ENCODE measurements at regions not wholly inside any gene's neighbourhood (a gene's known extent, or its start where the extent isn't known, plus 50 kb on each side); places are given as distances from the start of the nearest gene placed in this dataset.
"Not testable (repeated sequence)": the region's sequence is repeated elsewhere in the genome, so short reads cannot be mapped to it uniquely, and the experiment has no call there.

DNA sequence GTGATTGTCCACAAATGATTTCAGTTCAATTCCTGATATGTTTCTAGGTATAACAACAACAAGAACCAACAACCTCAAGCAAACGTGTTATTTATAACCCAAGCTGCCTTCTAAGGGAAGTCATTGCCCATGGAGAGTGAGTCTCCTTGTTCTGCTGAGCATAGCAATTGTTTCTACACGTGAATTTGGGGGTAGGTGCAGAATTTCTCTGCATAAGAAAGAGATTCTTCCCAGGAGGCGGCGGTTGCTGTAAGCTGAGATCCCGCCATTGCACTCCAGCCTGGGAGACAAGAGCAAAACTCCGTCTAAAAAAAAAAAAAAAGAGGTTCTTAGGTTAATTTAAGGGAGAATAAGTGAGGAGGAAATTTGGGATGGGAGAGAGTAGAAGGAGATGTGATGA is 226.5 kb upstream of the PELI2 start:
- DNase-seq (ENCODE audit: low read depth in 1 of 2, low spot score in 1 of 2) = no peak

DNA sequence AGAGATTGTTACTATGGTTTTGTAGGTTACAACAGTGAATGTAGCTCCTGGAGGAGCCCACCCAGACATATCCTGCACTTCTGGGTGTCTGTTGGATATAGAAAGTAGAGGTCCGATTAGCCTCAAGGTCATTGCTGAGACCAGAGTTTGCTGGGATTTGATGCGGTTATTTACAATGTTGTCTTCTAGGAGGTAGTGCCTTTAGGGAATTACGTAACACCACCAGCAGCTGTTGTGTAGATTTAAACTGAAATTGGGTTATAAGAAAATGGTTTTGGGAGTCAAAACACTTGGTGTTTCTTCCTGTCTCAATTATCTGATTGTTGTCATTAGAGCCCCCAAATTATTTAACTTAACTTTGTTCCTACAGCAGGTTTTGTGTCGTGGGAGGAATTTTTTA is 225.3 kb upstream of the PELI2 start:
- DNase-seq (ENCODE audit: low read depth in 1 of 2, low spot score in 1 of 2) = no peak

DNA sequence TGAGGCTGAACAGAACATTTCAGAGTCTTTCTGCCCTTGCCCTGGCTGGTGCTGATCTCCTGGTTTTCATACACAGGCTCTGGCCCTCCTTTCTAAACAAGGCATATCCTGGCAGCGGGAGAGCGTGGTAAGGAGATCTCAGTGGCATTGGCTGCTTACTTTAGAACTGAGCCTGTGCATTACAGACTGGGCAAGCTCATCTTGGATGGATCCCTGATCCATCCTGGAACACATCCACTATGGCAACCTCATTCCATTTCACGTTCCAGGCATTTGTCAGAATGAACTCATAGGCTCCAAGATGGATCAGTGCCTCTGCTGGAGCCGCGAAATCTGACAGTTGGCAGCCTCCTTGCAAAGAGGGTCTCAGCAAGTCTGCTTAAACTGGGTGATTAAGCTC is 224.5 kb upstream of the PELI2 start:
- no peak for DNase-seq (ENCODE audit: low read depth in 1 of 2, low spot score in 1 of 2)

DNA sequence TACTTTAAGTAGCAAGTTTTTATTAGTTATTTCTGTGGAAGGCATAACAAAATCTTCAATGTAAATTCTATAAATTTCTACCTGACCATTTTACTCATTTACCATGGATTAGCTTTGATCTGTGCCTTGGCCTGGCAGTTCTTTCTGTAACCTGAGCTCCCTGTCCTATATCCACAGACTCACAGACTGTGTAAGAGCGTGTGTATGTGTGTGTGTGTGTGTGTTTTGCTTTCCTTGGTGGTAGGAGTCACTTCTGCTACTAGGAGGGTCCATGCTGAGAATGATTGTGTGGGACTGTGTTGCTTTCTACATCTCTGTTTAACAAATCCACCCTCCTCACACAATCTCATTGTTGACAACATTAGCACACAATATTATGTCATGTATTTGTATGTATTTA is 221.2 kb upstream of the PELI2 start:
- DNase-seq (ENCODE audit: low read depth in 1 of 2, low spot score in 1 of 2) = no peak

DNA sequence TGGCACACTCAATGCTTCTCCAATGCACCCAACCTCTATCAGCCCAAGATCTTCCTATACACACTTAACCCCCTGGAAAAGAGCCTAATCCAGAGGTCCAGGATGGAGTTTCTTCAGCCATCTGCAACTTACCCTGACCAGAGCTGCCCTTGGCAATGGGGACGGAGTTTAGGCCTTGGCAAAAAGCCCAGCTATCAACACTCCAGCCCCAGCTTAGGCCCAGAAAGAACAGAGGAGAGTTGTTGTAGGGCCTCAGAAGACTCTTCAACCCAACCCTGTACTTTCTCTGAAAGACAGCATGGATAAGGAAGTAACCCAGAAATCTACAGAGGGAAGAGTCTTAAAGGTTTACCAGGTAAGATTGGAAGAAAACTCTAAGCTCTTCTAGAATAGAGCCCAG is 219.3 kb upstream of the PELI2 start:
- DNase-seq (ENCODE audit: low read depth in 1 of 2, low spot score in 1 of 2) = no peak

DNA sequence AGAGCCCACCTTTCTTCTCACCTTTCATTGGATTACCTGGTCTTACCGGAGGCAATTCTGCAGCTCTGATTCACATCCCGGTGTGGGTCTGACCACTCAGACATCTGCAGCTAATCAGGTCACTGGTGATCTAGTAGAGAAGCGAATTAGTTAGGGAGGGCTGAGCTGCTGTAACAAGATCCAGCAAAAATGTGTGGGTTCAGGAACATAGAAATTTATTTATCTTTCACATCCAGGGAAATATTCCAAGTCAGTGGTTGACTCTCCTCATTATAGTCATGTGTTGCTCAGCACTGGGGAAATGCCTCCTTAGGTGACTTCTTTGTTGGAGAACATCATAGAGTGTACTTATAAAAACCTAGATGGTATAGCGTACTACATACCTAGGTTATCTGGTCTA is 218.7 kb upstream of the PELI2 start:
- no peak for DNase-seq (ENCODE audit: low read depth in 1 of 2, low spot score in 1 of 2)

DNA sequence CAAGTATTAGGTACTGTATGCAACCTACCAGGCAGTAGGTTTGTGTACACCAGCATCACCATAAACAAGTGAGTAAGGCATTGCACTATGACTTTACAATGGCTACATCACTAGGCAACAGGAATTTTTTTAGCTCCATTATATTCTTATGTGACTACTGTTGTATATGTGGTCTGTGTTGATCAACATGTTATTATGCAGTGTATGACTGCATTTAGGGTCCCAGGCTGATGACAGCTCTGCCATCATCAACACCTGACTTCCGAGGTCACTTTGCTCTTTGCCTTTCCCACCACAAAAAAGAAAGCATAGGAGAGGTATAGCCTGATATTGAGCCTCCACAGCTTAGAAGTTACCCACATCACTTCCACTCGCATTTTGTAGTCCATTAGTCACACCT is 217.5 kb upstream of the PELI2 start:
- DNase-seq (ENCODE audit: low read depth in 1 of 2, low spot score in 1 of 2) = no peak

DNA sequence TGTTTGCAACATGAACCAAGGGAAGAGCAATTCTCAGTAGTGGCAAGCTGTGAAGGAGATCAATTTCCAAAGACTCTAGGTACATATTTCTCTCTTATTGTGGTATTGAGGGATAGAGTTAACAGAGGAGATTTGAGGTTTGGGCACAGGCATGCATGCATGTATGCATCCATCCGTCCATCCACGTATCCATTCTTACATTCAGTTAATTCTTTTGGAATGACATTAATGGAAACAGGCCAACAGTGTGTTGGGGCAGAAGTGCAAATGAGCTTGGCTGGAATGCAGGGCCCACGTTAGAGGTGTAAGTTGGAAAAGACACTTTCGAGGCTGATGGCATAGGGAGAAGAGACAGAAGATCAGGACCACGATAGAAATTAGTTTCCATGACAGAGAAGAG is 216.9 kb upstream of the PELI2 start:
- DNase-seq (ENCODE audit: low read depth in 1 of 2, low spot score in 1 of 2) = no peak

DNA sequence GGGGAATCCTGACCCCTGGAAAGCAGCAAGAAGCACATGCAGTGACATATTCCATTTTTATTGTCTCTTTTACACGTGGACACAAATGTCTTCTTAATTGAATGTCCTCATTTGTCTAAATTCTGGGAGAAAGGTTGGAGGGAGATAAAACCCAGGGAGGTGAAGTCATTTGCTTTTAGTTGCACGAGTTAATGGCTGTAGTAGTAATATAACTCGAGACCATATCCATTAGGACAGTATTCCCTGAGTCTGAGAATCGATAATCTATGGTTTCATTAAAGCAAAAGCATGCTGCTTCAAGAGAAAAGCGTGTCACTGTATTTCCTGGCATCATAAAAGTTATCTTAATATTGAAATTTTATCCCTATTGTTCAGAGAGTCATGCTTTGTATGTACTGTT is 216.0 kb upstream of the PELI2 start:
- no peak for DNase-seq (ENCODE audit: low read depth in 1 of 2, low spot score in 1 of 2)

DNA sequence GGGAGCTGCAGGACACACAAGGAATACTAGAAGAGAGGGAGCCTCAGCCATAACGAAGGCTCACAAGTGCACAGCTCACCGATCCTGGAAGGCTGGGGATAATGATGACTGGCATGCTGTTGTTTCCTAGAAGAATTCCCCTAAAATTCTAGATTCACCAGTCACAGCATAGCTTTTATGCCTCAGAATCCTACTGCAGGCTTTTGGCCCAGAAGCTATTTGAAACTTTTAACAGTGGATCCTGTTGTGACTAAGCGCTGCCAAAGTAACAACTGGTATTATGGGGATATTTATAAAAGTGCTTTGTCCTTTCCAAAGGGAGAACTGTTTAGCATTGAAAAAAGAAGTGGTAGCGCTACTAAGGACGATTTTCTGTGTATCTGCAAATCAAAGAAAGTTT is 214.1 kb upstream of the PELI2 start:
- DNase-seq (ENCODE audit: low read depth in 1 of 2, low spot score in 1 of 2) = no peak

DNA sequence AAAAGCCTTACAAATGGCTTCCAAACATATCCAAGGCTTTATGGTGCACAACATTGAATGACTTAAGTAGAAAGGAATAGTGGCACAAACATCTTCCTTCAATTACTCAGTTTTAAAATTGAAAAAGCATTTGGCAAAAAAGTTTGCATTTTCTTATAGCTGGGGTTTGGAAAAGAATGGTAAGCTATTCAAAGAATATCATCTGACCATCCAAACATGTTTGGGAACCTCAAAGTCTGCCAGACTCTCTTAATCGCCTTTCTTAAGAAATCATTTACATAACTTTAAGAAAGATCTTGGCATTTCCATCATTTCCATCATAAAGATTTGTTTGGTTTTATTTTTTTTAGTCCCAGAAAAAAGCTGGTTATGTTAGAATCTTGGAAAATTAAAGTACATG is 210.1 kb upstream of the PELI2 start:
- DNase-seq (ENCODE audit: low read depth in 1 of 2, low spot score in 1 of 2) = no peak

DNA sequence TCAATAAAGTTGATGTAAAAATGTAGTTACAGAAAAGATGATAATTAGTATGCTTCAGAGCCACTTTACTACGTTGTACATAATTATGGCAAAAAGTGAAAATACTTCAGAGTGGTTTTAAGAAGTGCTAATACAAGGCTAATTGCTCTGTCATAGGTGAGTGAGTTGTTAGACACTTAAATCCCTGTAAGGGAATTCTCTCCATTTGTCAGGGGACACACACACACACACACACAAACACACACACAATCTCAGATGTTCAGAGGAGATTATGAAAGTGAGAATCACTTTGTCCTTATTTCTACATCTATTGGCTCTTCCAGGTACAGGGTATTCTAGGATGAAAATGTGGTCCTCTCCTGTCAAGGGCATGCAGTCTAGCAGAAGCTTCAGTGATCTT is 208.3 kb upstream of the PELI2 start:
- no peak for DNase-seq (ENCODE audit: low read depth in 1 of 2, low spot score in 1 of 2)

DNA sequence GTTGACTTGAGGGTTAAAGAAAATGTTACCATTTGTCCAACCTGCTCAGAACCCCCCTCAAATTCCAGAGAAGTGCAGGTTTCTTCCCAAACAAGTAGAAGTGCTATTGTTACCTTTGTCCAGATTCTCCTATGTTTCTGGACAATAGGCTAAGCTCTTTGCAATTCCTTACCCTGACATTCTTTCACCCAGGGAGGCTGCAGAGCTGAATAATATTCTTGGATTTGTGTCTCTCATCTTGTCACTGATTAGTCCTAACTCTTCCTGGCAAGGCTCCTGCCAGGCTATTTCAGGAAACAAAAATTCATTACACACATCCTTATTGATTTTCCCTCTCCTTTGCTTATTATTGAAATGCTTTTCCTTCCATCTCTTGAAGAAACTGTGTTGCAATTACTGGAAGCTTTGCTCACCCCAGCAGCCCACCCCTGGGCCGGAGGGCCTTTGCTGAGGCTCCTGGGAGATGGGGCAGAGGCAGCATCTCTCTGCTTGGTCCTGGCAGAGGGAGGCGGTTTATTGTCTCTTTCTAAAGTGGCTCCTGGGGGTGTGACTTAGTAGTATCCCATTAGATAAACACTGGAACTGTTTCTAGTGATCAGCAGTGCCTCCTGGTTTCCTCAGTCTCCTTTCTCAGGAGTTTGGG is 207.5 kb upstream of the PELI2 start:
- DNase-seq (ENCODE audit: low read depth in 1 of 2, low spot score in 1 of 2) = no peak

DNA sequence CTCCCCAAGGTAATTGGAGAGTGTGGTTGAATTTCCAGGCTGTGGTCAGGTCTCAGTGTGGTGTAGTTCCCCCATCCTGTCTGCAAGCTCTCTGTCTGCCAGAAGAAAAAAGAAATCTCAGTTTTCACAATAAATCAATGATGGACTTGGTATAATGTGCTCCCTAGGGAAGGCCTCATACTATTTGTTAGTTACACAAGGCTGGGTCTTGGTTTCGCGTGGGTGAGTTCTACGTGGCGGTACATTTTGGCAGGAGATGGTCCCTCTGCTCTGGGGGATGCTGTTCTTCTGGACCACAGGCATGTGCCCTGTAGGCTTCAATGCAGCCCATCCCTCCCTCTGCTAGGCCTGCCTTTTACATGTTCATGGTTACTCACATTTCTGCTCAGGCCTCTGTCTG is 206.4 kb upstream of the PELI2 start:
- no peak for DNase-seq (ENCODE audit: low read depth in 1 of 2, low spot score in 1 of 2)

DNA sequence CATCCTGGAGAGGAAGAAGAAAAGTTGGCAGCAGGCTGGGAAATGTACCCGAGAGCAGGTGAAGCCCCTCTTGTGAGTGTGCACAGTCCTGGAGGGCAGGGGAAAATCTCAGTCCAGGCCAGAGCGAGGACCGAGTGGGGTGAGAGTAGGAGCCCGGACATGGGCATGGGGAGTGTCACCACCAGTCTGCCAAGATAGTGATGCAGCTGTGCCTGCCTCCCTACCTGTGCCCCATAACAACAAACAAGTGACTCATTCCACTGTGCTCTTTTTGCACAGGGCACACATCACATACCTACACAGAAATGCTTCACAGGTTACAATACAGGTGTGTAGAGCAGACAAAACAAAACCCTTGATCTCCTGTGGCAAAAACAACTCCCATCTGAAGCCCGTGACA is 205.9 kb upstream of the PELI2 start:
- DNase-seq (ENCODE audit: low read depth in 1 of 2, low spot score in 1 of 2) = no peak

DNA sequence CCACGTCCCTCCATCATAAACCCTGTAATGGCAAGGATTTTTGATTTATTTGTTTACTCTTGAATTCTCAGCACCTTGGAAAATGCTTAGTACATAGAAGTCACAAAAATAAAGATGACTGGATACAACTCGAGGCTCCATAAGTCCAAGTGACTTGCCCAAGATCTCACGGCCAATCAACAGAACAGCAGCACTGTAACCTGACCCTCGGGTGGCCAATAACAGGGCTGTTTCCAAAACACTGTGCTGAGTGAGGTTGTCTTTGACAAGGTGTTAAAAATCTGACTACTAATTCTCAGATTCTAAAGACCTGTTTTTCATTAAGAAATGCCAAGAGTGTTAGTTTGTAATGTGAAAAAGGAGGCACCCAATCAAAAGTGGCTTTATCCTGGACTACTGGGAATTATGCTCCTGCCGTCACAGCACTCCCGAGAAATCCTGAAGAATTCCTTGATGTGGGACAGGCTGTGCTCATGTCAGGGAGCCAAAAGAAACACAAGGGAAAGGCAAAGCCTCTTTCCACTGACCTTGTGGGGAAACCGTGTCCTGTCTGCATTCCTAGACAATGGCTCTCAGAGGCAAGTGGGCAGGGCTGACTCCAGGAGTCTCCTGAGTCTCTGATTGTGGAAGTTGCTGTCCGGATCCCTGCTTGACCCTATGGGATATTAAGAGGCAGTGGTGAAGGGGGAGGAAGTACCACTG is 204.7 kb upstream of the PELI2 start:
- DNase-seq (ENCODE audit: low read depth in 1 of 2, low spot score in 1 of 2) = no peak

DNA sequence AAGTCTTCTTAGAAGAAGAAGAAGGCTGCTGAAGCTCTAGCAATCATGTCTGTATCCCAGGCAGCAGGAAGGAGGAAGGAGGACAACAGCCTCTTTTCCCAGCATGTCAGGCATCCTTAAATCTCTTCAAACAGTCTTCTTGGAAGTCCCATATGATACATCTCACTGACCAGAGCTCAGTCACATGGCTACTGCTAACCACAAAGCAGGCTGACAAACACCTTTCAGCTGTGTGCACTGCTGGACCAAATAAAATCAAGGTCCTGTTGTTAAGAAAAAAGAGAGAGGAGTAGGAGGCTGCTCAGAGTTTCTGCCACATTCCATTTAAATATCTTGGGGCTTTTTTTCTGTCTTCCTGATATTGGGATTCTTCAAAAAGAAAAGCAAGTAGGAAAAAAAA is 203.4 kb upstream of the PELI2 start:
- no peak for DNase-seq (ENCODE audit: low read depth in 1 of 2, low spot score in 1 of 2)

DNA sequence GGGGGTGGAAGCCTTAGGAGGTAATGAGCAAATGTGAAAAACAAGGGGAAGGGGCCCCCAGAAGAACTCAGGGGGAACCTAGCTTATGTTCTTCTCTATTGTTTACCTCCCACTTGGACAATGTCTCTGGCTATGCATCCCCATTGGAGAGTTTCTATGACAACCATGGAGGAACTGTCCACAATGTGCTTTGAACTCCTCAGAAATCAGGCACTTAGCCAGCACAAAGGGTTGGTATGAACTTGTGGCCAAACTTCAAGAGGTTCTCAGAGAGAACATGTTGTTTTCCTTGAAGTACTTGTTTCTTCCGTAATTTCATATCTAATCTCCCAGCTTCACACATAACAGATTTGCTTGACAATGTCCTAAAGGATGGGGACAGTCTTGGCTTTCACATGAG is 202.8 kb upstream of the PELI2 start:
- no peak for DNase-seq (ENCODE audit: low read depth in 1 of 2, low spot score in 1 of 2)

DNA sequence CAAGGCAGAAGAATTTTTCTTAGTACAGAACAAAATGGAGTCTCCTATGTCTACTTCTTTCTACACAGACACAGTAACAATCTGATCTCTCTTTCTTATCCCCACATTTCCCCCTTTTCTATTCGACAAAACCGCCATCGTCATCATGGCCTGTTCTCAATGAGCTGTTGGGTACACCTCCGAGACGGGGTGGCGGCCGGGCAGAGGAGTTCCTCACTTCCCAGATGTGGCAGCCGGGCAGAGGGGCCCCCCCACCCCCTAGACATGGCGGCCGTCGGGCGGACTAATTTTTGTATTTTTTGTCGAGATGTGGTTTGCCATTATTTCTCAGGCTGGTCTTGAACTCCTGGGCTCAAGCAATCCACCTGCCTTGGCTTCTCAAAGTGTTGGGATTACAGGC is 198.4 kb upstream of the PELI2 start:
- not testable (repeated sequence) for DNase-seq (ENCODE audit: low read depth in 1 of 2, low spot score in 1 of 2)

DNA sequence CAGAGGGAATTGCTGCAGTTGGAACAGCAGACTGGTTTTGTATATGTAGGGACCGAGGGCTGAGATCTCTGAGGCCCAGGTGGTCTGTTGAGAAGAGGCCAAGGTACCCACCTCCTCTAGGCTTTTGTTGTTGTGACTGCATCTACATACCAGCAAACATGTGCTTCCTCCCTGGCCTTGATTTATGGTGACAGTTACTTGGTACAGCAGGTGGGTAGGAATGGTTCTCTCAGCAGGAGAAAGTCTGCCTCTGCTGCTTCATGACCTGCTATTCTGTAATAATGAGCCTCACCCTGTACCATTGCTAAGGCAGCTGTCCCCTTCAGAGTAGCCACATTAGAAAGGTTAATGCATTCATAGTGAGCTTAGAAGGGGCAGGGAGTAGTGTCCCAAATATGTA is 196.7 kb upstream of the PELI2 start:
- DNase-seq (ENCODE audit: low read depth in 1 of 2, low spot score in 1 of 2) = no peak

DNA sequence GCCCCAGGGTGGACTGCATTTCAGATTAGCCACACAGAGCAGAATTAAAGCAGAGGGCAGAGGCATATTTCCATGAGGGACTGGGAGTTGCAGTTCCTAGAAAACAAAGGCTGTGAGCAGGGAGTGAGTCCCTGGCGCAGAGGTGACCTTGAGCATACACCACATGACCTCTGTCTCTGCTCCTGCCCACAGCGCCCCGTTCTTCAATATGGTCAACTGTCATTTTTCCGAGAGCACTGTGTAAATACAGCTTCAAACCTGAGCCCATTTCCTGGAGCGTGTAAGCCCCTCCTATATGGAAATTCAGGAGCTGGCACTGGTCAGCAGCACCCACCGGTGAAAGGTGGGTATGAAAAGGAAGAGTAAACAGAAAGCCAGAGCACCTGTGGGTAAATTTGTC is 192.2 kb upstream of the PELI2 start:
- DNase-seq (ENCODE audit: low read depth in 1 of 2, low spot score in 1 of 2) = no peak

DNA sequence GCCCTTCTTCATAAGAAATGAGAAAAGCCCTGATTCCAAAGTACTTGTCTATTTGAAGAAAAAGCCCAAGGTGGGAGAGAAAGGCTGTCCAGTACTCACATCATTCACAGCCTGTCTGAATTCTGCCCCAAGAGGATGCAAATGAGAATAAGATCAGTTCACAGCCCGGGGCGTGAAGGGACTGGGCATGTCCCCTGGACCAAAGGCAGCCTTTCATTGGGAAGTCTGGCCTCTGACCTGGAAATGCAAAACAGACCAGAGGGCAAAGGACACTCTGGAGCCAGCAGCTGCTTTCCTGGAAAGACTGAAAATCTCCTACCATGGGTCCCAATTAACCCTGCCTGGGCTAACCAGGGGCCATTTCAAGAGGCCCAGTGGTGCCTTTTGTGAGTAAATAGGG is 191.2 kb upstream of the PELI2 start:
- DNase-seq (ENCODE audit: low read depth in 1 of 2, low spot score in 1 of 2) = no peak

DNA sequence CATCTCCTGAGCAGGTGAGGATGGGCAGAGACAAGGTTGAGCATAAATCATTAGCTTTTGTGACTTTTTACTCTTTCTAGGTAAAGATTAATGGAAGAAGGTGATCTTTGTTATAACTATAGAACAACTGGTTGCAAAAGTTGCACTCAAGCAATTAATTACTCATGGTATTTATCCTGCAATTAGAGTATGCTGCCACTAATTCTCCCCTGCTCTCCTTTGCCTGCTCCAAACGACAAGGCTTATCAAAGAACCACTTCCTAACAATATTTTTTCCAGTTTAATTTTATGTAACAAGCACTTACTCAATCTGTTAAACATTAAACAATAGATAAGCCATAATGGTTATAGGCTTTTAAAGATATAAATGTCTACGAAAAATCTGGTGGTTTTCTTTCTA is 189.9 kb upstream of the PELI2 start:
- DNase-seq (ENCODE audit: low read depth in 1 of 2, low spot score in 1 of 2) = no peak
